Astrocyte (in vitro differentiated cells and primary cell): ENCODE measurements at regions not wholly inside any gene's neighbourhood (a gene's known extent, or its start where the extent isn't known, plus 50 kb on each side); places are given as distances from the start of the nearest gene placed in this dataset.

ENCODE experiments used
- CTCF ChIP-seq: IDR thresholded peaks from 2 replicates; pipeline ENCODE4 v1.5.1; 2011; ENCODE audit warnings: low read depth, mild to moderate bottlenecking, inconsistent platforms, low read length, moderate library complexity; ENCODE audit not compliant: insufficient read depth
- EZH2 ChIP-seq: IDR thresholded peaks from 2 replicates; pipeline ENCODE4 v1.6.1; 2012; ENCODE audit warnings: mild to moderate bottlenecking, low read length, inconsistent platforms; ENCODE audit not compliant: insufficient read depth

- TF ChIP-seq CTCF (no peak), EZH2 (no peak)
These were observed 188.8 kb upstream of the PRICKLE2 start for GRCh38 chr3:64414043-64414442.
